Stimulated activated CD4-positive, alpha-beta T cell treated with anti-CD3 and anti-CD28 coated beads, Interleukin-1b, Interleukin-23, amount 100 ng/mL, for 4 hours (primary cell): ENCODE measurements at regions not wholly inside any gene's neighbourhood (a gene's known extent, or its start where the extent isn't known, plus 50 kb on each side); places are given as distances from the start of the nearest gene placed in this dataset.
"Not testable (repeated sequence)": the region's sequence is repeated elsewhere in the genome, so short reads cannot be mapped to it uniquely, and the experiment has no call there.

Experiments
- DNase-seq, 2 donors: peaks; one replicate each; pipeline ENCODE4 v3.0.0-alpha.2; 2020; ENCODE audit warnings: low read depth in 2 of 2

DNA sequence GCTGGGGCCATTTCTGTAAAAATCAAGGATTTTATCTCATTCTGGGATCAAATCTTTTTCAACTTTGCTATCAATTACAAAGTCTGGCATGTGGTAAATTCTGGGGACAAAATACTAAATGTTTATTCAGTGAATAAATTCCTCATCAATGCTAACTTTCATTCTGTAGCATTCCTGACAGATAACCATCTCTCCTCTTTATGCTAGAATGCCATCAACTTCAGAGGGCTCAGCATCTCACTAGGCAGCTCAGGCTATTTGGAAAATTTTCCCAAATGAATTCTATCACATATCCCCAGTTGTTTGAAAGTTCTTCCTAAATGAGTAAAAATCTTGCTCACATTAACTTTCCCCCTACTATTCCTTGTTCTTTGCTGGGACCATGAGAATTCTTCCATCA lies 163.0 kb upstream of the DAB1 start:
- no peak for DNase-seq

DNA sequence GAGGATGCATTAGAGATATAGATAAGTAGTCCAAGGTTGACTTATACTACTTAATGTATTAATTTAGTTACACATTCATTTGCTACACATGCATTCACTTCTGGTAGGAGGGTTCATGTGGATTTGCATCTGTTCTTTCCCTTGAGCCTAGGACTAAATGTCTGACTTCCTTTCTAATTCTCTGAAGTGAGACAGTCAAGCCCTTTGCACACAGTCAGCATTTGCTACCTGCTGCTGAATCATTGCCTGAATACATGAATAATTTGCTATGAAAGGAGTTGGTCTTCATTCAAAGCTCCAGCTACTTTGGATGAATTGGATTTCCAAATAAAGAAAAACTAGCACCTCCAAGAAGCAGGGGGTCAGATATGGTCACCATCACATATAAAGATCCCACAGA lies 154.8 kb upstream of the DAB1 start:
- no peak for DNase-seq

DNA sequence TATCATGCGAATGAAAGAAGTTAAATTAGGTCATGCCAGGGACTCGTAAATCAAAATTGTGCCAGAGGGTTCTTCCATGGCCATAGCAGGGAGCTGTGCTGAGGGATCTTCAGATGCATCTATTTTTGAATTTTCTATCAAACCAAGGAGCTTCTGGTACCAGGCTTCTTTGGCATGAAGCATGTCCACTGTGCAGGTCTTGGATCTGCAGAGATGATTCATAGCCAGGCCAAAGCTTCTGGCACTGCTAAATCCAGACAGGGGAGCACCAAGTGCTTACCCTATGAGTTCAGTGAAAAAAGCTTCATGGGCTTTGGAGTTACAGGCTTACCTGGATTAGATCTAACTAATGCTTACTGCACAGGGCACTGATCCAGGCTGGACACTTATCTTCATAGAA lies 154.2 kb upstream of the DAB1 start:
- DNase-seq: no peak

DNA sequence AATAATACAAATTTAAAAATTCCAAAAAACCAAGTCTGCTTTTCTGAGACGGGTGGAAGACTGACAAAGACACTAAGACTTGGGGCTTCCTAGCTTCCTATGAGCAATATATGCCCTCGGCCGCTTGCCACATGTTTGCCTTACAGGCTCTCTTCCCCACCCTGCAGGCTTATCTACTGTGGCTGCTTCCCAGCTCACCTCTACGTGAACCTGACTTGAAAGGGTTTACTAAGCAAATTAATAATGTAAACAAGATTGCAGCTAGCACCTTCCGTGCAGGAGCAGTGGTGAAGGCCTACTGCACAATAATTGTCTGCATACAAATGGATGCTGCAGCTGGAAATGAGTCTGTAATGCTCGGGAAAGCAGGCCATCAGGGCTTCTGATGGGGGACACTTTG lies 152.9 kb upstream of the DAB1 start:
- DNase-seq: no peak

DNA sequence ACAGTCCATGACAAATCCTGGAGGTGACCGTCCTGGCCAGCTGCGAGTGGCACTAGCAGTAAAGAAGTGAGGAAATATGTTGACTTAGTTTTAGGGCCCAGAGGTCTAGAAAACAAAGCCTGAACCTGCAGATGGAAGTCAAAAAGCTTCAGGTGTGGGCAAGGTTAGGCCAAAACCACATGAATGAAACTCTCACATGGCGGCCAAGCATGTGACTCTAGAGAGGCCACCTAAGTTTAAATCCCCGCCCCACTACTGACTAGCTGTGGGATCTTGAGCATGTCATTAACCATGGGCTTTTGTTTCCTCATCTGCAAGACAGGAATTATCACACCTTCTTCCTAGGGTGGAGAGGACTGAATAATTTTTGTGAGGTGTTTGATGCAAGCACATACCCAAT lies 148.2 kb upstream of the DAB1 start:
- no peak for DNase-seq

DNA sequence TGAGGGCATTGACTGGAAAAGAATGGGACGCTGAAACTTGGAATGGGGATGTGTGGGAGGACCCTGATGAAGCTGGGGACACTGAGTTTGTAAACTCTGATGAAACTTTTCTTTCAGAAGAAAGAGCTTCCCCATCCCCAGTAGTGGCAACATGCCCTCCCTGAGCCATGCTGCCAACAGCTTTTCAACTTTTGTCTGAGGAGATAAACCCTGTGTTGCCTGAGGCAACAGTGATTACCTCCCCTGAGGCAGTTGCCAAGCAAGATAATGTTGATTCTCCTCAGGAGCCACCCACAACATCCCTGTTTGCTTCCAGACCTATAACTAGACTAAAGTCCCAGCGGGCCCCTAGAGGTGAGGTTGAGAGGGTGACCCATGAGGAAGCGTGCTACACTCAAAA lies 134.2 kb upstream of the DAB1 start:
- DNase-seq: not testable (repeated sequence)

DNA sequence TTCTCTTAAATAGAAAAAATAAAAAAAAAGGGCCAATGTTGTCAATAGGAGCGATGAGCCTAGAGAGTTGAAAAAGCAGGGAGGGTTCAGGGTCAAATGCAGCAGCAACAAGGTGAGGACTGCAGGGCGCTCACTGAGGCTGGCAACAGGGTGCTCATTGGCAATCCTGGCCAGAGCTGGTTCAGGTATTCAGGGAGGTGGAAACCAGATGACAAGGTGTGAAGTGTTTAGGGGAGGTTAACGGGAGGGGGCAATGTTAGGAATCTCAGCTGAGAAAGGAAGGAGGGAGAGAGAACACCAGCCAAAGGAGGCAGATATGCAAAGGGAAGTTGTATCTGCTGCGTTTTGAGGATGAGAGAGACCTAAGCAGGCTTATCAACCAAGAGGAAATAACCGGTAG lies 129.8 kb upstream of the DAB1 start:
- DNase-seq: no peak

DNA sequence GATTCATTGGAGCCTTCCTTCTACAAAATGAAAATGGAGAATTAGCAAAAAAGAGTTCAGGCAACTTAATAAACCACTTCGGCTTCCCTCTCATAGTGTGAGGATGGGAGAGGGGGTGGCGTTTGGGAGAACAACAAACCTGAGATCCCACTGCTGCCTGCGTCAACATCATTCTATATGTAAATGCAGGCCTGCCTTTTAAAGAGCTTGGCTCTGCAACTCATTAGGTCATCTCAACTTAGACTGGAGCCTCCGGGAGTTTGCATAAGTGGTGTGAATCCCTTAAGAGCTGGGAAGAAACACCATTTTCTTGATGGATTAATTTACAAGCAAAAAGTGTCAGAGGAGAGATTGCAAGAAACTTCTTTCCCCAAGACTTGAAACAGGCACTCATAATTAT lies 127.6 kb upstream of the DAB1 start:
- no peak for DNase-seq

DNA sequence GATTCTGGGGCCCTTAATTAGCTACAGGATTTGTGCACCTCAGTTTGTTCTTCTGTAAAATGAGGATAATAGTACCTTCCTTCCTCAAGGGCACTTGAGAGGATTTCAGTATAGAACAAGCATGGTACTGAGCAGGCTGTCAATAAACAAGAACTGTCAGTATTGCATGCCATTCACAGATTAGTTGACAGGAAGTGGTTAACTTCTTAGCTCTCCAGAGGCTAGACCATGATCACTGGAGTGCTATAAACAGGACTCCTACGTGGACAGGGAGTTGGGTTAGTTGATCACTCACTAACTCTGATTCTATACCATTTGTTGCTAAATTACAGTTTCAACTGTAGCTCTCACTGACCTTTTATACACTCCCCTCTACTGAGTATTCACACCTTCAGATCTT lies 126.2 kb upstream of the DAB1 start:
- no peak for DNase-seq

DNA sequence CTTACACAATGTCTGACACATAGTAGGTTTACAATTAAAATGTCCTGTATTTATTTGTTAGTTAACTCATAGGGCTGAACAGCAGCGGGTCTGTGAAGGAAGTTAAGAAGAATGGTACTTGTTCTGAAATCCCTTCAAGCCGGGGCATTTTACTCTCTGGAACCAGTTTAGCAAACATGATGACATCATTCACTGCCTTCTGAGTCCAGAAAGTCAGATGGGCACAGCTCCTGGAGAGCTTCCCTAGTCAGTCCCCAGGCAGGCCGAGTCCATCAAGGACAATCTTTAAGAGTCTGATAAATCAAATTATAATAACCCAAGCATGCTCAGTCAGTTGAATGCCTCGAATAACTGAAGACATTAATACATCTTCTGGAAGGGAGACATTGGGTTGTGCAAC lies 125.4 kb upstream of the DAB1 start:
- DNase-seq: no peak

DNA sequence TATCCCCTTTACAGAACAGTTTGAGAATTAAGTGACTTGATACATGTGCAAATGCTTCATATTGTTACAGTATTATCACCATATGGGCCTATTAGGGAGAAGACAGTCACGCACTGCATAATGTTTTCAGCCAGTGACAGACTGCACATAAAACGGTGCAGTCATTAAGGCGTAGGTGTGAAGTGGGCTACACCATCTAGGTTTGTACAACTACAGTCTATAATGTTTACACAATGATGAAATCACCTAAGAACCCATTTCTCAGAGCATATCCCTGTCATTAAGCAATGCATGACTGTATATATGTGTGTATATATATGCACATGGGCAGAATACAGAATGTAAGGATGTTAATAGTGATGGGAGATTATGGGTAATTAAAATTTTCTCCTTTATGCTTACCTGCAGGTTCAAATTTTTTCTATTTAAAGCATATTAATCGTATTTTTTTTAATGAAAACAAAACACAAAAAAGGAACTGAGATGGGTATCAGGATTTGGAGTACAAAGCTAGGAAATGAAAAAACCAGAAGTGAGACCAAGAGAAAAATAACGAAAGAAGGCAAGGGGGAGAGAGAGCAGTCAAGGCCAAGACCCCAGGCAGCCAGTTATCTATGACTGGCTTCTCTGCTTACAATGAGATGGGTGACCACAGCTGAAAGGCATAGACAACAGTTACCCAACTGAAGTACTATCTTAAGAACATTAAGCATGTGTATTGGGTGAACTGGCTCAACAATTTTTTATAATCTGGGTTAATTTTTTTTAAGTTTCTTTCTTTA lies 122.9 kb upstream of the DAB1 start:
- no peak for DNase-seq

DNA sequence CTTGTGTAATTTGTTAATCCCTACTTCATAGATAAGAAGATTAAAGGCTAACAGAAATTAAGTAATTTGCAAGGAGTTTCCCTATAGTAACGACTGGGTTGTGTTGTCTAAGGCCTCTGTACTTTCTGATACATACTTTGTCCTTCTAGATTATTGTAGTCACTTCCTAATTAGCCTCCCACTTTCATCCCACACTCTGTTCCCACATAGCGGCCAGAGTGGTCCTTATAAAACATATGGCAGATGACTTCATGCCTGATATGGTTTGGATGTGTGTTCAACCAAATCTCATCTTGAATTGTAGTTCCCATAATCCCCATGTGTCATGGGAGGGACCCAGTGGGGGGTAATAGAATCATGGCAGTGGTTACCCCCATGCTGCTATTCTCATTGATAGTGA lies 120.5 kb upstream of the DAB1 start:
- no peak for DNase-seq

DNA sequence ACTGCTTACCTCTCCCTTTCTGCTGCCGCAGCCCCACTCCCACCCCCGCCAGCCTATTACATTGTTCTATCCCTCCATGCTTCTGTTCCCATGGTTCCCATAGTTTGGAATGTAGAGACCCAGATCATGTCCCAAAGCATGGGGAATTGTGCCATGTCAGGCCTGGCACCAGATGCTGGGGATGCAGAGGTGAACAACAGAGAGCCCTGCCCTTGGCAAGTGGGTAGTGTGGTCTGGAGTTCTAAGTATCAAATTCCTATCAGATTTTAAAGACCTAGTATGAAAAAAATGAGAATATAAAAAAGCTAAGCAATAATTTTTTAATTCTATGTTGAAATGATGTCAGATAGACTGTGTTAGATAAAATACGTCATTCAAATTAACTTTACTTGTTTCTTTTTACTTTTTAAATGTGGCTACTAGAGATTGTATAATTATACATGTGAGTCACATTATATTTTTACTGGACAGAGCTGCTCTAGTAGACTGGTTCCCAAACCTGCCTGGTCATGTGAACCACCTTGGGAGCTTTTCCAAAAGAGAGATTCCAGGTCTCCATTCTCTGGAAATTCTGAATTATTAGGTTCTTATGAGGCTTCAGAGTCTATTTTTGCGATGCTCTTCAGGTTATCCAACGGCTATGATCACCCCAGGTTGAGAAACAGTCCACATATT lies 113.0 kb upstream of the DAB1 start:
- DNase-seq: no peak

DNA sequence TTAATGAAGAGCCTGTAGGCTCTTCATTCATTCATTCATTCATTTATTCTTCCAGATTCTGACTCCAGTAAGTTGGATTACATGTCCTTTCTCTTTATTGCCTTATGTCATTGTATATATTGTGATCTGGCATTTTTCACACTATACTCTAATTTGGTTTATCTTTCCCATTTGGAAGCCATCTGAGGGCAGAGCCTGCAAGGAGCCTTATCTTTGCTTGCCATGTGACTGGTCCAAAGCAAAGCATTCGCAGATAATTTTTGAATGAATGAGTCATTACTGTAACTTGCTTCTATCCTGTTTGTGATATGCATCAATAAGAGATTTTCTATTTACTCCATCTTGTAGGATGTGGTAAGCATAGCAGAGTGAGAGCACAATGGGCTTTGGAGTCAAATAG lies 108.4 kb upstream of the DAB1 start:
- no peak for DNase-seq

DNA sequence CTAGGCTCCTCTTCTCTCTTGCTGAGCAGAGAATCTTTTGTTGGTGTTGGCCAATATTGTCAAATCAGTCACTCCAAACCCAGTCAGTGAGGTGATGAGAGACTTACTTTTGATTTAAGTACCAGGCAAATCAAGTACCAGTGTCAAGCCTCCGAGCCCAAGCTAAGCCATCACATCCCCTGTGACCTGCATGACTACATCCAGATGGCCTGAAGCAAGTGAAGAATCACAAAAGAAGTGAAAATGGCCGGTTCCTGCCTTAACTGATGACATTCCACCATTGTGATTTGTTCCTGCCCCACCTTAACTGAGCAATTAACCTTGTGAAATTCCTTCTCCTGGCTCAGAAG lies 107.0 kb upstream of the DAB1 start:
- not testable (repeated sequence) for DNase-seq

DNA sequence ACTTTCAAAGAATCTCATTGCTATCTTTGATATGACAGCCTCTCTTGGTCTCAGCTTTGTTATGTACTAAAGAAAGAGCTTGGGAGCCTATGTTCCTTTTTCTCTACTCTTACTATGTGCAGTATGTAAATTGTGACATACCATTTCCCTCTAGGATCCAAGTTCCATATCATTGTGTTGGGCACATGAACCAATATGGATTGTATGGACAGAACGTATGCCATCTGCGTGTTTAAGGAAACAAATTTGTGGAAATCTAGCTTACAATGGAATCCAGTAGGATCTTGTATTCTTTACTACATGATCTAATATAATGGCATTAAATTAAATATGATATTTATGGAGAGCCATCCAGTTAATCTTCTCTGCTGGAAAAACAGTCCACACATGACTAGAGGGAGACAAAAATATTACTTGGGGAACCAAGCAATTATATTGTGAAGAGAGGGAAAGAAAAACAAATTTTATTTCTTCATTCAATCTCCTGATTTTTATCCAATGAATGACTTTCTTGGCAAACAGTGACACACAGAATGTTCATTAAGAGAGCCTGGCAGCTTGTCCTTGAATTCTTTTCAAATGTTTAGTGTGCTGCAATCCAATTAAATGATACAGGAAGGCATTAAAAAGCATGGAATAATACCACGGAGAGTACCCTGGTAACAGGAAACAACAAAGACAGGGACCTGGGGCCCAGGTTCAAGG lies 106.5 kb upstream of the DAB1 start:
- DNase-seq: no peak

DNA sequence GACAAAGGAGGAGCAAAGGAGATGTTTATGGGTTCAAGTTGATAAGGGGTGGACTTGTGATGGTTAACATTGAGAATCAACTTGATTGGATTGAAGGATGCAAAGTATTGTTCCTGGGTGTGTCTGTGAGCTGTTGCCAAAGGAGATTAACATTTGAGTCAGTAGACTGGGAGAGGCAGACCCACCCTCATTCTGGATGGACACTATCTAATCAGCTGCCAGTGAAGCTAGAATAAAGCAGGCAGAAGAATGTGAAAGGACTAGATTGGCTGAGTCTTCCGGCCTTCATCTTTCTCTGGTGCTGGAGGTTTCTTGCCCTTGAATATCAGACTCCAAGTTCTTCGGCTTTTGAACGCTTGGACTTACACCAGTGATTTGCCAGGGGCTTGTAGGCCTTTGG lies 98.7 kb upstream of the DAB1 start:
- no peak for DNase-seq

DNA sequence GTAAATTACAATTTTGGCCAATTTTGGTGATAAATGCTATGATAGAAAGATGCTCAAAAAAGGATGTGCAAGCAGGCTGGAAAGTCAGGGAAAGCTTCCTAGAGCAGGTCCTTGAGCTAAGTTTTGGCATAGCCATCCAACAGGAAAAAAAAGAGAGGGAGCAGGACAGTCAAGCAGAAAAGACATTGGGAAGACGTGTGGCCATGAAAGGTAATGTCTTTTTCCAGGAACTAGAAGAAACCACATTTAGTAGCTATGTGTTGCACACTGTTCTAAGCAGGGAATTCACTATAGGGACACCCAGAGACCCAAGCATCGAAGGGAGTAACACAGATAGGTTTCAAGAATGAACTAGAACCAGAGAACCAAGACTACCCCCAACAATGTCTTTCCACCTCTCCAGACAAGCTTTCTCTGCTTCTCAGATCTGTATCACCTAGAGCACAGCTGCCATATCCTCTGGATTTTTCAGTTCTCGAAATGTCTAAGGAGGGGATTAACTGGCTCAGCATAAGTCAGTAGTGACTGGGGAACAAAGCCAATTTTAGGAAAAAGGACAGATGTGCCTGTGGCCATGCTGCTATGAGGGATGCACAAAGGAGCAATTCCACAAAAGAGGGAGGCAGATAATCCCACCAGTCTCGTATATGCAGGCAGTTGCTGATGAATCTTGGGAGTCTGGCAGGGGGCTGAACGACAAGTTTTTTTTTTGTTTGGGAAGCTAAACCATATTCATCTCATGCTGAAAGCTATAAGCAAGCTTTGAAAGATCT lies 97.1 kb upstream of the DAB1 start:
- no peak for DNase-seq

DNA sequence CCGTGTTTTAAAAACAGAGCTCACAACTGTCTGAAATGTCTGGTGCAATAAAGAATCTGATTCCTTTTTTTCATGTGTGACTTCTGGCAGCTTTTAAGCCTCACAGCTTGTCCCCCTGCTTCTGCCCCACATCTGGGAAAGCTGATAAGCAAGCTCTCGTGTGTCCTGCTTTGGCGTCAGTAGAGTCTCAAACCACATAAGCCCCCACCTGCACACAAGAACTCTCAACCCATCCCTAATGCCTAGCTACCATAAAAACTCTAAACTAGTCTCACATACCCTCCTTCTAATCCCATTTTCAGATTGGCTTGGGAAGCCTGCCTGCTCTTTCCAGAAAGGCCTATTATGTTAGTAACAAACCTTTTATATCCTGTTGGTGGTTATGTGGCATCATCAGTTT lies 94.6 kb upstream of the DAB1 start:
- no peak for DNase-seq

DNA sequence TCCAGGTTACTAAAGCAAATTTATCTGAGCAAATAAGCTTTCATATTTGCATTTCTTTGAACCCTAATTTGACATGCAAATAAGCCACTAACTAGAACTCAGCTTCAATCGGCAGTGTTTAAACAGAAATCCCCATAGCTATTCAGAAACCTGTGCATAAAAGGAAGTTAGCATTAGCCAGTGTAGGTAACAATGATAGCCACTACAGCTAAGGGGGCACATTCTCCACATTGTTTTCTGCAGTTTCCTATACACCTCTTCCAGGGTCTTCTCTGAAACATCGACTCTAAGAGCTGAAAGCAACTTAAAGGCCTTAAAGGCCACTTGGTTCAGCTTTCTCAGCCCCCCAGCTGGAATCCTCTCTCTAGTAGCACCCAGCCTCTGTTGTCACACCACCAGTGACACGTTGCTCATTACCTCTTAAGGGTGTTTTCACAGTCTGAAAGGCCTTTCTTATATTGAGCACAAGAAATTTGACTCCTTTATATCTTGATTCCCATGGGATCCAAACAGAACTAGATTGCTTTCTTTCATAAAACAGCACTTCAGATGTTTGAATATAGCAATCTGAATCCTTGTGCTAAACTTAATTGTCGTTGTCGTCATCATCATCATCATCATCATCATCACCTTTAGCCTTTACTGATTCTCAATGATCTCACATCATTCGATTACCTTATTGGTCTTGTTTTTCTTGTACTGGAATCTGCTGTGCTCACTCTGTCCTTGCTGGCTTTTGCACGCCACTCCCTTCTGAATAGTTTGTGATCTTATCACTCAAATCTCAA lies 93.9 kb upstream of the DAB1 start:
- no peak for DNase-seq

DNA sequence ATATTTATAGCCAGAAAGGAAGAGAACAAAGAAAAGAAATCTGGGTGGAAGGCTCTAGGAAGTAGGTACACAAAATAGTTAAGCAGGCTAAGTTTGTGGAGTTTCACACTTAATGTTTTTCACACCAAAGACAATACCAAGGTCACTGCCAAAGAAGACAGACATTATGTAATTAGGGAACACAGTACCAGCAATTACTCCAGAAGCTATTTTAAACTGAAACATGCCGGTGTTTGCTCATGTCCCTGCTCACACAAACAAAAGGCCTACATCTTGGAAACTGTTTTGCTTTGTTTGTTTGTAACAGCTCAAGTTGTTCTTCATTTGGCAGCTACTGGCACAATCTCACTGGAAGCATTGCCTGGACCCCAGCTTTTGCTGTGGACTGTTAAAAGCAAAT lies 88.5 kb upstream of the DAB1 start:
- no peak for DNase-seq

DNA sequence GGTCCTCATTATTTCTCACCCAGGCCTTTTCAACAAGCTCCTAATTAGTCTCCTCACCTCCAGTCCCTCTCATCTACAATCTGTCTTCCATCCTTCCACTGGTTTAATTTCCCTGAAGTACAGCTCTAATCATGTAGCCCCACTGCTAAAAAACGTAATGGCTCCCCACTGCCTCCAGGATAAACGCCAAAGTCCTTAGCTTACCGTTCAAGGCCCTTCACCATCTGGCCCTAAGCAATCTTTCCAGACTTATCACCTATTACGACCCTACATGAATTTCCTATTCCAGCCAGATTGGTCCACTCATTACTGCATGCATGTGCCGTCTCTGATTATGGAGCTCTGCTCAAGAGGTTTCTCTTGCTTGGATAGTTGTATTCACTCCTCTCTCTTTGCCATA lies 83.1 kb upstream of the DAB1 start:
- no peak for DNase-seq
